ENCODE measurements at regions not wholly inside any gene's neighbourhood (a gene's known extent, or its start where the extent isn't known, plus 50 kb on each side); places are given as distances from the start of the nearest gene placed in this dataset.

GRCh38 chr7:67590649-67591048 is 594.0 kb downstream of the TYW1 start:
- Histone ChIP-seq H3K4me1 (ENCODE audit: control insufficient read depth in 2 of 3, insufficient read depth in 2 of 3, low read depth in 1 of 3, low read length in 3 of 3) (no peaks in the 10 kb centered on the region), H3K27ac (ENCODE audit: low read depth in 2 of 2, low read length in 2 of 2) (no peak overlapping the region), H3K9ac (ENCODE audit: low read length in 3 of 3) (no peak overlapping the region), H3K9me3 (ENCODE audit: control insufficient read depth in 2 of 3, insufficient read depth in 1 of 3, low read length in 3 of 3) (peaks cover 0 to 20% (median 5%) of the 10 kb centered on the region in 3 donors), H3K36me3 (ENCODE audit: control insufficient read depth in 2 of 3, insufficient read depth in 3 of 3, low read length in 3 of 3) (no peaks in the 10 kb centered on the region), H3K27me3 (ENCODE audit: control insufficient read depth, insufficient read depth, low read length) (no peaks in the 10 kb centered on the region), H3K4me3 (ENCODE audit: low read length in 3 of 3) (no peak overlapping the region)
- FAIRE-seq (no peak), DNase-seq (no peak)
- intact Hi-C loops (cut with DNase I) = no loop called here
- TF ChIP-seq, protein P1, sequence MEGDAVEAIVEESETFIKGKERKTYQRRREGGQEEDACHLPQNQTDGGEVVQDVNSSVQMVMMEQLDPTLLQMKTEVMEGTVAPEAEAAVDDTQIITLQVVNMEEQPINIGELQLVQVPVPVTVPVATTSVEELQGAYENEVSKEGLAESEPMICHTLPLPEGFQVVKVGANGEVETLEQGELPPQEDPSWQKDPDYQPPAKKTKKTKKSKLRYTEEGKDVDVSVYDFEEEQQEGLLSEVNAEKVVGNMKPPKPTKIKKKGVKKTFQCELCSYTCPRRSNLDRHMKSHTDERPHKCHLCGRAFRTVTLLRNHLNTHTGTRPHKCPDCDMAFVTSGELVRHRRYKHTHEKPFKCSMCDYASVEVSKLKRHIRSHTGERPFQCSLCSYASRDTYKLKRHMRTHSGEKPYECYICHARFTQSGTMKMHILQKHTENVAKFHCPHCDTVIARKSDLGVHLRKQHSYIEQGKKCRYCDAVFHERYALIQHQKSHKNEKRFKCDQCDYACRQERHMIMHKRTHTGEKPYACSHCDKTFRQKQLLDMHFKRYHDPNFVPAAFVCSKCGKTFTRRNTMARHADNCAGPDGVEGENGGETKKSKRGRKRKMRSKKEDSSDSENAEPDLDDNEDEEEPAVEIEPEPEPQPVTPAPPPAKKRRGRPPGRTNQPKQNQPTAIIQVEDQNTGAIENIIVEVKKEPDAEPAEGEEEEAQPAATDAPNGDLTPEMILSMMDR (IDR thresholded peaks at IDR 0.05; ENCODE audit: borderline replicate concordance, extremely low read depth, insufficient read depth) = no peak

- Histone ChIP-seq H3K27ac (ENCODE audit: low read depth in 2 of 2, low read length in 2 of 2) (no peak overlapping the region), H3K9me3 (ENCODE audit: control insufficient read depth in 2 of 3, insufficient read depth in 1 of 3, low read length in 3 of 3) (peaks cover 0 to 7% (median 0%) of the 10 kb centered on the region in 3 donors), H3K9ac (ENCODE audit: low read length in 3 of 3) (no peak overlapping the region), H3K4me3 (ENCODE audit: low read length in 3 of 3) (no peak overlapping the region), H3K27me3 (ENCODE audit: control insufficient read depth, insufficient read depth, low read length) (no peaks in the 10 kb centered on the region), H3K36me3 (ENCODE audit: control insufficient read depth in 2 of 3, insufficient read depth in 3 of 3, low read length in 3 of 3) (no peaks in the 10 kb centered on the region), H3K4me1 (ENCODE audit: control insufficient read depth in 2 of 3, insufficient read depth in 2 of 3, low read depth in 1 of 3, low read length in 3 of 3) (no peaks in the 10 kb centered on the region)
- intact Hi-C loops (cut with DNase I) = no loop called here
- TF ChIP-seq, protein P1 (IDR thresholded peaks at IDR 0.05; ENCODE audit: borderline replicate concordance, extremely low read depth, insufficient read depth) = no peak
- no peak for FAIRE-seq
- DNase-seq = peak in 4 of 5 donors; percentile 71 to 83 (median 76)
Observed at GRCh38 chr7:67593794-67594193, 597.2 kb downstream of the TYW1 start.

DNA sequence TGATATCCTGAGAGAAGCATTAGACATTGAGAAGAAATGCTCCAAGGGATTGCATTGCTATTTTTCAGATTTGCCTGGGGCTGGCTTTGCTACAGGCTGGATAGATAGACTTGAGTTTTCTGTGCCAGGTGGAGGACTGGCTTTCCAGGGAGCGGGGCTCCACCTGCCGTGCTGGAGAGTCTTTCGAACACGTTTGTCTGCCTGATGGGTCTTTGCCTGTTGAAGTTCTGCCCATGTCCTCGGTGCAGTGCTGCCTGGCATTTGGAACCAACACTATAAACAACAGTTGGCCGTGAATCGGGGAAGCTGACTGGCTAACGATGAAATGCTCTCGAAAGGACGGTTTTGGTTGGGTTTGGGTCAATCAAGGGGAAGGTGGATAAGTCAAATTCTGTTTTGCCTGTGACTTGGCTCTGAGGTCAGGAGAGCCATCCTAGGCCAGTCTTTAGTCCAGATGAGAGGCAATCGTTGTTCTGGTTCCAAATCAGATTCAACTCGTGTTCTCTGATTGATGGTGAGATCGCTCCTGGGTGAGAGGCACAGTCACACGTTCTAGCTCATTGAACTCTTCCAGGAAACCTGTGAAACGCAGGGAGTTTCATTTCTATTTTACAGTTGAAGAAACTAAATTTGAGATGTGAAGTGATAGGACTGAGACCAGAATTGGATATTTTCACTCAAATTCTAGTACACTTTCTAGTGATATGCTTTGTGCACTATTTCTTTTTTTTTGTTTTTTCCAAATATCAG is 599.0 kb downstream of the TYW1 start:
- no peak overlapping the region for H3K4me3 ChIP-seq (ENCODE audit: low read length in 3 of 3)
- no peaks in the 10 kb centered on the region for H3K36me3 ChIP-seq (ENCODE audit: control insufficient read depth in 2 of 3, insufficient read depth in 3 of 3, low read length in 3 of 3)
- TF ChIP-seq, protein P1 (IDR thresholded peaks at IDR 0.05; ENCODE audit: borderline replicate concordance, extremely low read depth, insufficient read depth) = no peak
- H3K9me3 ChIP-seq (ENCODE audit: control insufficient read depth in 2 of 3, insufficient read depth in 1 of 3, low read length in 3 of 3) = no peaks in the 10 kb centered on the region
- H3K27me3 ChIP-seq (ENCODE audit: control insufficient read depth, insufficient read depth, low read length) = no peaks in the 10 kb centered on the region
- H3K27ac ChIP-seq (ENCODE audit: low read depth in 2 of 2, low read length in 2 of 2) = no peak overlapping the region
- no peak for DNase-seq
- intact Hi-C loops (cut with DNase I) = no loop called here
- H3K4me1 ChIP-seq (ENCODE audit: control insufficient read depth in 2 of 3, insufficient read depth in 2 of 3, low read depth in 1 of 3, low read length in 3 of 3) = no peaks in the 10 kb centered on the region
- H3K9ac ChIP-seq (ENCODE audit: low read length in 3 of 3) = no peak overlapping the region
- no peak for FAIRE-seq

All from kidney (tissue), 13 donors.